K562 (cell line): ENCODE measurements at regions not wholly inside any gene's neighbourhood (a gene's known extent, or its start where the extent isn't known, plus 50 kb on each side); places are given as distances from the start of the nearest gene placed in this dataset.

ENCODE experiments used
- ATAC-seq: fragments of 200-7000 bp; cut with Tn5 transposase; 3 replicates; pipeline ENCODE4 v1.9.1; 2020; ENCODE audit warnings: moderate library complexity
- BruUV-seq: library from RNA; stranded (reverse); fragments of 400-500 nt; replicated peaks from 2 replicates; lab custom pipeline; 2021; lab: Mats Ljungman, UMichigan
- CTCF ChIA-PET: fragments of 300-600 bp; formaldehyde crosslinking; extraction: SDS; loops from one replicate; lab custom pipeline; 2021; ENCODE audit warnings: low intra/inter-chr PET ratio; lab: Yijun Ruan, JAX
- POLR2A ChIA-PET: fragments of 300-600, 350-650 bp; sonication (Branson Sonifier 250); formaldehyde crosslinking; extraction: SDS; loops from one replicate; lab custom pipeline; 2021; ENCODE audit warnings: antibody characterized with exemption, inconsistent platforms; lab: Yijun Ruan, JAX
- DNase-seq, 4 experiments: peaks; one replicate each; pipeline versions ENCODE4 v3.0.0 to v3.0.0-alpha.2; 2011 to 2018; ENCODE audit warnings: low spot score in 3 of 4, mixed read lengths in 3 of 4; ENCODE audit errors: extremely low read depth in 1 of 4
- FAIRE-seq: peaks from 2 replicates; lab custom pipeline; 2011; peaks lifted over from hg19 to GRCh38; lab: Jason Lieb, UNC
- H2AFZ ChIP-seq: 2 replicates; pipeline ENCODE4 v1.6.0; 2011; ENCODE audit warnings: low read depth, low read length, control low read depth, inconsistent platforms
- H3K27ac ChIP-seq: fragments of 200-600 bp; 3 replicates; pipeline ENCODE4 v1.8.0; 2011; ENCODE audit warnings: low read depth, mild to moderate bottlenecking, control low read depth, inconsistent platforms, low read length, moderate library complexity, mixed read lengths; ENCODE audit errors: extremely low read depth
- H3K27me3 ChIP-seq, 2 experiments: fragments of 300-600 bp in 1 of 2; 2 replicates in 1 of 2; 3 replicates in 1 of 2; pipeline versions ENCODE4 v1.6.0 to v1.8.0; 2011; ENCODE audit warnings: inconsistent platforms in 2 of 2, low read length in 2 of 2, mild to moderate bottlenecking in 1 of 2, mixed read lengths in 1 of 2, moderate library complexity in 1 of 2; ENCODE audit not compliant: control insufficient read depth in 2 of 2, insufficient read depth in 2 of 2
- H3K36me3 ChIP-seq: fragments of 300-600 bp; 3 replicates; pipeline ENCODE4 v1.8.0; 2011; ENCODE audit warnings: mild to moderate bottlenecking, low read length, inconsistent platforms; ENCODE audit not compliant: control insufficient read depth, insufficient read depth
- H3K4me1 ChIP-seq, 2 experiments: fragments of 200-600 bp in 1 of 2; replicated peaks in 1 of 2; 2 replicates in 1 of 2; 3 replicates in 1 of 2; pipeline versions ENCODE4 v1.5.1 to v1.8.0; 2011; ENCODE audit warnings: inconsistent platforms in 2 of 2, low read length in 2 of 2, mild to moderate bottlenecking in 1 of 2, mixed read lengths in 1 of 2, moderate library complexity in 1 of 2; ENCODE audit not compliant: control insufficient read depth in 2 of 2, insufficient read depth in 2 of 2
- H3K4me2 ChIP-seq: 2 replicates; pipeline ENCODE4 v1.6.1; 2011; ENCODE audit warnings: low read length, control low read depth, inconsistent platforms, mixed read lengths; ENCODE audit not compliant: insufficient read depth
- H3K4me3 ChIP-seq: fragments of 200-600 bp; sonication (generic), shearing (Covaris generic); 2 replicates; pipeline ENCODE4 v1.5.1; 2016; ENCODE audit warnings: control low read depth, inconsistent platforms
- H3K79me2 ChIP-seq: fragments of 200-600 bp; 3 replicates; pipeline ENCODE4 v1.8.0; 2011; ENCODE audit warnings: low read length, inconsistent platforms; ENCODE audit not compliant: control insufficient read depth, insufficient read depth
- H3K9ac ChIP-seq, 2 experiments: 2 replicates each; pipeline versions ENCODE4 v1.6.0 to v1.6.1; 2011; ENCODE audit warnings: low read depth in 2 of 2, low read length in 2 of 2, control low read depth in 1 of 2, inconsistent platforms in 1 of 2, mild to moderate bottlenecking in 1 of 2, mixed read lengths in 1 of 2; ENCODE audit not compliant: insufficient read depth in 1 of 2
- H3K9me1 ChIP-seq: one replicate; pipeline ENCODE4 v1.6.0; 2011; ENCODE audit warnings: inconsistent platforms, mild to moderate bottlenecking, low read length, moderate library complexity; ENCODE audit not compliant: control insufficient read depth, insufficient read depth
- H3K9me3 ChIP-seq: replicated peaks from 2 replicates; pipeline ENCODE4 v1.5.1; 2011; ENCODE audit warnings: low read depth, low read length, inconsistent platforms; ENCODE audit not compliant: control insufficient read depth, insufficient read depth
- H4K20me1 ChIP-seq: replicated peaks from 2 replicates; pipeline ENCODE4 v1.6.1; 2011; ENCODE audit warnings: low read length, inconsistent platforms, mixed read lengths; ENCODE audit not compliant: control insufficient read depth, insufficient read depth
- ADNP ChIP-seq: fragments of 200-800 bp; sonication (Bioruptor generic); IDR thresholded peaks from 2 replicates; pipeline ENCODE4 v1.6.1; 2016; ENCODE audit warnings: missing genetic modification characterization, missing compliant biosample characterization
- CBX8 ChIP-seq: fragments of 200-600 bp; sonication (generic); IDR thresholded peaks from 2 replicates; pipeline ENCODE4 v1.6.1; 2012; ENCODE audit warnings: borderline replicate concordance, mixed run types, low read depth, mild to moderate bottlenecking, moderate library complexity, mixed read lengths, low read length, control low read depth, inconsistent platforms; ENCODE audit not compliant: poor library complexity, severe bottlenecking; ENCODE audit errors: extremely low read depth
- MCM5 ChIP-seq: fragments of 450-650 bp; IDR thresholded peaks from 2 replicates; pipeline ENCODE4 v1.6.1; 2016; ENCODE audit warnings: low read depth
- SRF ChIP-seq, 2 experiments: fragments of 250-450, 450-650 bp in 1 of 2; sonication (Bioruptor Pico) in 1 of 2; sonication (generic) in 1 of 2; formaldehyde crosslinking; IDR thresholded peaks; 2 replicates each; pipeline versions ENCODE4 v1.5.0 to v1.5.1; 2020 to 2022; ENCODE audit warnings: mild to moderate bottlenecking in 1 of 2, missing genetic modification reagents in 1 of 2
- ZKSCAN3 ChIP-seq: fragments of 250-450 bp; sonication (Bioruptor Pico); IDR thresholded peaks from 2 replicates; pipeline ENCODE4 v1.4.0; 2020
- WGBS: fragments of 100-300 bp; shearing (Covaris generic); methylation state at CpG from one replicate; pipeline ENCODE4 v1.1.6; 2016; ENCODE audit warnings: low coverage, mixed read lengths; ENCODE audit not compliant: insufficient coverage; ENCODE audit errors: missing lambda C conversion rate; 5-methylcytosine and 5-hydroxymethylcytosine counted together
- in situ Hi-C: fragments of 300-500 bp; cut with MboI; formaldehyde crosslinking; loops from 4 replicates; pipeline ENCODE4 v1.15.0; 2018; ENCODE audit warnings: inconsistent platforms, mixed read lengths
- intact Hi-C: fragments of 100-400 bp; cut with micrococcal nuclease; formaldehyde crosslinking; loops from 2 replicates; pipeline ENCODE4 v1.14.2; 2022
- TF ChIP-seq, protein P1 (sequence below): sonication (generic); formaldehyde crosslinking; IDR thresholded peaks from 2 replicates; pipeline ENCODE4 v1.8.0; 2023; ENCODE audit warnings: mild to moderate bottlenecking, missing genetic modification reagents

- CTCF ChIA-PET: no interaction called here
- FAIRE-seq (no peak), DNase-seq (no peak), ATAC-seq (no peak)
- Histone ChIP-seq H3K27ac (no peak overlapping the region), H3K9me3 (no peaks in the 10 kb centered on the region; the same call in 1 of the 2 replicates), H2AFZ (no peak overlapping the region), H3K9ac (no peak overlapping the region), H4K20me1 (no peaks in the 10 kb centered on the region), H3K4me1 (no peaks in the 10 kb centered on the region), H3K27me3 (no peaks in the 10 kb centered on the region), H3K9me1 (no peaks in the 10 kb centered on the region), H3K36me3 (no peaks in the 10 kb centered on the region), H3K4me2 (no peak overlapping the region), H3K79me2 (no peaks in the 10 kb centered on the region), H3K4me3 (no peak overlapping the region)
- intact Hi-C loops (no loop called here), in situ Hi-C loops (no loop called here)
- POLR2A ChIA-PET: no interaction called here
- TF ChIP-seq, protein P1, sequence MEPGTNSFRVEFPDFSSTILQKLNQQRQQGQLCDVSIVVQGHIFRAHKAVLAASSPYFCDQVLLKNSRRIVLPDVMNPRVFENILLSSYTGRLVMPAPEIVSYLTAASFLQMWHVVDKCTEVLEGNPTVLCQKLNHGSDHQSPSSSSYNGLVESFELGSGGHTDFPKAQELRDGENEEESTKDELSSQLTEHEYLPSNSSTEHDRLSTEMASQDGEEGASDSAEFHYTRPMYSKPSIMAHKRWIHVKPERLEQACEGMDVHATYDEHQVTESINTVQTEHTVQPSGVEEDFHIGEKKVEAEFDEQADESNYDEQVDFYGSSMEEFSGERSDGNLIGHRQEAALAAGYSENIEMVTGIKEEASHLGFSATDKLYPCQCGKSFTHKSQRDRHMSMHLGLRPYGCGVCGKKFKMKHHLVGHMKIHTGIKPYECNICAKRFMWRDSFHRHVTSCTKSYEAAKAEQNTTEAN (CRISPR knock-in tag): no peak
- WGBS: 5% methylated on average over 5 of the region's 5 CpGs
- BruUV-seq: no TSS peak
These were observed 186.4 kb downstream of the PPP4R3C start for GRCh38 chrX:27276751-27277150.

- H3K9me3 ChIP-seq: no peaks in the 10 kb centered on the region
- no peak overlapping the region for H3K27ac ChIP-seq
- H3K4me2 ChIP-seq: no peak overlapping the region
- H3K36me3 ChIP-seq: no peaks in the 10 kb centered on the region
- TF ChIP-seq SRF (CRISPR knock-in tag; IDR thresholded peaks at IDR 0.05): no peak
- no peak for TF ChIP-seq MCM5
- TF ChIP-seq ADNP (tag): no peak
- no peak for TF ChIP-seq CBX8
- TF ChIP-seq ZKSCAN3 (CRISPR knock-in tag): no peak
- TF ChIP-seq, all 486 proteins: peak for 0
- ChIA-PET CTCF (no interaction called here), POLR2A (no interaction called here)
- H2AFZ ChIP-seq: no peak overlapping the region
- H3K9me1 ChIP-seq: no peaks in the 10 kb centered on the region
- intact Hi-C loops (no loop called here), in situ Hi-C loops (no loop called here)
- no peaks in the 10 kb centered on the region for H3K27me3 ChIP-seq
- no peak overlapping the region for H3K4me3 ChIP-seq
- FAIRE-seq (no peak), DNase-seq (no peak), ATAC-seq (no peak)
- H3K79me2 ChIP-seq: no peaks in the 10 kb centered on the region
- H3K9ac ChIP-seq: no peak overlapping the region
- no TSS peak for BruUV-seq
- H4K20me1 ChIP-seq: no peaks in the 10 kb centered on the region
- no peaks in the 10 kb centered on the region for H3K4me1 ChIP-seq
These were observed 208.5 kb downstream of the PPP4R3C start for GRCh38 chrX:27254656-27255055.
